Motor neuron (in vitro differentiated cells): ENCODE measurements at regions not wholly inside any gene's neighbourhood (a gene's known extent, or its start where the extent isn't known, plus 50 kb on each side); places are given as distances from the start of the nearest gene placed in this dataset.
A peak's percentile ranks its signal among the peaks of the same experiment; 100 is the strongest.
"Not testable (repeated sequence)": the region's sequence is repeated elsewhere in the genome, so short reads cannot be mapped to it uniquely, and the experiment has no call there.

ENCODE experiments used
- ATAC-seq, 8 experiments: fragments of 200-7000 bp; cut with Tn5 transposase; replicated peaks in 6 of 8; 2 replicates each; pipeline ENCODE4 v1.8.0; 2021; ENCODE audit warnings: mild to moderate bottlenecking in 8 of 8, moderate library complexity in 8 of 8
- H3K27ac ChIP-seq, 2 donors: fragments of 250-450 bp; sonication (Bioruptor Pico); 2 replicates each; pipeline ENCODE4 v1.9.0; 2021; ENCODE audit warnings: antibody characterized with exemption in 2 of 2, mild to moderate bottlenecking in 2 of 2, moderate library complexity in 1 of 2
- H3K4me1 ChIP-seq, 2 donors: fragments of 250-450 bp; sonication (Bioruptor Pico); replicated peaks in 1 of 2; 2 replicates each; pipeline ENCODE4 v1.6.1; 2021; ENCODE audit warnings: antibody characterized with exemption in 2 of 2, mild to moderate bottlenecking in 2 of 2, moderate library complexity in 1 of 2
- H3K4me3 ChIP-seq, 5 donors: fragments of 250-450 bp; sonication (Bioruptor Pico); 2 replicates each; pipeline ENCODE4 v1.9.0; 2021; ENCODE audit warnings: antibody characterized with exemption in 5 of 5, mild to moderate bottlenecking in 5 of 5, moderate library complexity in 4 of 5
- WGBS, 10 experiments: fragments of 450-650 bp; shearing (Covaris generic); methylation state at CpG; one replicate each; pipeline ENCODE4 v1.0.0; 2022; 5-methylcytosine and 5-hydroxymethylcytosine counted together
- in situ Hi-C, 9 experiments: fragments of 400-800 bp; cut with MboI; loops; one replicate each; pipeline ENCODE4 v1.15.0; 2021; ENCODE audit warnings: low sequenced_read_pairs in 9 of 9, low pct_unique_long_range_greater_than_20kb in 2 of 9; ENCODE audit not compliant: unreplicated experiment in 9 of 9

- 92 to 95% (median 94%) methylated on average over 4 to 11 of the region's 24 CpGs; no CpG with 5 or more reads in 7 of the 10 experiments for WGBS, 10 experiments
- Histone ChIP-seq H3K4me1 (no peaks in the 10 kb centered on the region), H3K4me3 (no peak overlapping the region), H3K27ac (no peak overlapping the region)
- ATAC-seq = no peak
- in situ Hi-C loops = no loop called here
Measured at GRCh38 chr9:64066736-64067368, 1218.2 kb downstream of the FOXD4L5 start.

GRCh38 chr9:64061013-64061627 lies 1223.9 kb downstream of the FOXD4L5 start:
- in situ Hi-C loops = no loop called here
- H3K4me3 ChIP-seq = no peak overlapping the region
- 20 to 80% (median 52%) methylated on average over 1 to 7 of the region's 7 CpGs for WGBS, 10 experiments
- no peak for ATAC-seq
- H3K27ac ChIP-seq = no peak overlapping the region
- no peaks in the 10 kb centered on the region for H3K4me1 ChIP-seq

DNA sequence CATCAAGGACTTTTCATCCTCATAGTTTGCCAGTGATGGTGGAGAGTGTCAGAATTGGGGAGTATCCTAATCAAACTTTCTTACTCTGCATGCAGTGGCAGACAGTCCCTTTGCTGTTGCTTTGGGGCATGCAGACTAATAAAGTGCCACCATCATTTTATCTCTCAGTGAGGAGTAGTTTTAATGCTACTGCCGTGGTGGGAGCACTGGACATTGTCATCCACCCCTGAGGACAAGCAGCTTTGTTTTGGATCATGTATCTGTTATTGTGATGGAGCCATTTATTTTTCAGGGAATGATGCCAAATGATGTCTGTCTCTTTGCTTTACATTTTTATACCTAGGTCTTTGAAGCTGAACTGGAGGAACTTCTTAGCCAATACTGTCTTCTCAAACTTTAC lies 1226.9 kb downstream of the FOXD4L5 start:
- H3K27ac ChIP-seq, H3K4me3 ChIP-seq, H3K4me1 ChIP-seq, ATAC-seq, in situ Hi-C loops: not testable (repeated sequence)
- 0 to 43% (median 25%) methylated on average over 1 of the region's 1 CpG; no CpG with 5 or more reads in 7 of the 10 experiments for WGBS, 10 experiments

- in situ Hi-C loops = no loop called here
- ATAC-seq = no peak
- no peak overlapping the region for H3K27ac ChIP-seq
- H3K4me1 ChIP-seq = no peaks in the 10 kb centered on the region
- 0 to 83% (median 19%) methylated on average over 1 to 4 of the region's 4 CpGs for WGBS, 10 experiments
- H3K4me3 ChIP-seq = no peak overlapping the region
Measured at GRCh38 chr9:64057553-64057952, 1227.5 kb downstream of the FOXD4L5 start.

GRCh38 chr9:64028925-64029324 lies 1256.1 kb downstream of the FOXD4L5 start:
- in situ Hi-C loops, ATAC-seq: not testable (repeated sequence)
- WGBS, 10 experiments = 0 to 71% (median 37%) methylated on average over 1 to 4 of the region's 4 CpGs; no CpG with 5 or more reads in 2 of the 10 experiments

GRCh38 chr9:64020696-64021491 lies 1264.1 kb downstream of the FOXD4L5 start:
- H3K4me1 ChIP-seq, ATAC-seq, H3K4me3 ChIP-seq, in situ Hi-C loops, H3K27ac ChIP-seq: not testable (repeated sequence)
- 20 to 79% (median 54%) methylated on average over 1 to 6 of the region's 46 CpGs; no CpG with 5 or more reads in 6 of the 10 experiments for WGBS, 10 experiments

More at GRCh38 chr9:64028925-64029324, 1256.1 kb downstream of the FOXD4L5 start:
- not testable (repeated sequence) for H3K4me3 ChIP-seq, H3K4me1 ChIP-seq, H3K27ac ChIP-seq

GRCh38 chr9:64017666-64018065 lies 1267.3 kb downstream of the FOXD4L5 start:
- in situ Hi-C loops, H3K4me1 ChIP-seq, H3K27ac ChIP-seq, H3K4me3 ChIP-seq, ATAC-seq: not testable (repeated sequence)
- WGBS, 10 experiments = no CpG with 5 or more reads among the region's 2 CpGs

DNA sequence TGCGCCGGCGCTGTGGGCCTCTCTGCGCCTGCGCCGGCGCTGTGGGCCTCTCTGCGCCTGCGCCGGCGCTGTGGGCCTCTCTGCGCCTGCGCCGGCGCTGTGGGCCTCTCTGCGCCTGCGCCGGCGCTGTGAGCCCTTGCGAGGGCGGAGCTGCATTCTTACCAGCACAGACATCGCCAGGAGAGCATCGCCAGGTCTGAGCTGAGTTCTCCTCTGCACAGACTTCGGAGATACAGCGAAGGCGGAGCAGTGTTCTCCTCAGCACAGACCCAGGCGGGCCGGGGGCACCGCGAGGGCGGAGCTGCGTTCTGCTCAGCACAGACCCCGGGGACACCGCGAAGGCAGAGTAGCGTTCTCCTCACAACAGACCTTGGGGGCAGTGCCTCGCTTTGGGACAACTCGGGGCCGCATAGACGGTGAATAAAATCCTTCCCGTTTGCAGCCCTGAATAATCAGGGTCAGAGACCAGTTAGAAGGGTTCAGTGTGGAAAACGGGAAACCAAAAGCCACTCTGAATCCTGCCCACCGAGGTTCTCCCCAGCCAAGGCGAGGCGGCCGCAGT lies 1268.1 kb downstream of the FOXD4L5 start:
- 60 to 87% (median 80%) methylated on average over 1 to 6 of the region's 46 CpGs; no CpG with 5 or more reads in 5 of the 10 experiments for WGBS, 10 experiments
- H3K4me1 ChIP-seq, in situ Hi-C loops: not testable (repeated sequence)
- peak overlapping the region in 1 of 5 donors; percentile 89 for H3K4me3 ChIP-seq
- peak in 2 of 8 experiments; percentile 56 to 84 for ATAC-seq
- H3K27ac ChIP-seq = peak overlapping the region in 1 of 2 donors; percentile 94

GRCh38 chr9:64016246-64016645 lies 1268.8 kb downstream of the FOXD4L5 start:
- 10 to 60% methylated on average over 1 to 2 of the region's 31 CpGs; no CpG with 5 or more reads in 8 of the 10 experiments for WGBS, 10 experiments
- Histone ChIP-seq H3K27ac (peak overlapping the region in 1 of 2 donors; percentile 81), H3K4me3 (peak overlapping the region in 1 of 5 donors; percentile 80)
- ATAC-seq, H3K4me1 ChIP-seq, in situ Hi-C loops: not testable (repeated sequence)

- Histone ChIP-seq H3K27ac (no peak overlapping the region), H3K4me1 (no peaks in the 10 kb centered on the region), H3K4me3 (no peak overlapping the region)
- in situ Hi-C loops = no loop called here
- ATAC-seq = no peak
- WGBS, 10 experiments = 60 to 100% (median 100%) methylated on average over 1 to 3 of the region's 17 CpGs; no CpG with 5 or more reads in 7 of the 10 experiments
Measured at GRCh38 chr9:64015136-64015535, 1269.9 kb downstream of the FOXD4L5 start.

- H3K4me3 ChIP-seq, H3K27ac ChIP-seq, ATAC-seq, H3K4me1 ChIP-seq, in situ Hi-C loops: not testable (repeated sequence)
- 0 to 83% (median 68%) methylated on average over 1 to 11 of the region's 32 CpGs; no CpG with 5 or more reads in 4 of the 10 experiments for WGBS, 10 experiments
Measured at GRCh38 chr9:64014386-64015091, 1270.5 kb downstream of the FOXD4L5 start.

DNA sequence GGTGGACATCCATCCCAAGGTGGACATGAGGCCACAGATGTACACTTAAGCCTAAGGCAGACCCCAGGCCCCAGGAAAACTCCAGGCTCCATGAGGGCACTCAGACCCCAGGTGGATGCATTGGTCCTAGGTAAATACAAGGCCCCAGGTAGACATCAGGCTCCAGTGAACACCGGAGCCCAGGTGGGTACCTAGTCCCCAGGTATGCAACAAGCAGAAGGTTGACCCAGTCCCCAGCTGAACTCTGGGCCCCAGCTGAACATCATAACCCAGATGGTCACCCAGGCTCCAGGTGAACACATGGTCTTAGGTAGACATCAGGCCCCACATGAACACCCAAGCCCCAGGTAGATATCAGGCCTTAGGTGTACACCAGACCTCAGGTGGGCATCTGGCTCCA lies 1271.9 kb downstream of the FOXD4L5 start:
- 67 to 80% methylated on average over 1 of the region's 1 CpG; no CpG with 5 or more reads in 8 of the 10 experiments for WGBS, 10 experiments
- H3K27ac ChIP-seq, H3K4me3 ChIP-seq, ATAC-seq, in situ Hi-C loops, H3K4me1 ChIP-seq: not testable (repeated sequence)
